GM20000 (cell line): ENCODE measurements at regions not wholly inside any gene's neighbourhood (a gene's known extent, or its start where the extent isn't known, plus 50 kb on each side); places are given as distances from the start of the nearest gene placed in this dataset.

Experiments
- DNase-seq: peaks from one replicate; pipeline ENCODE4 v3.0.0; 2012; ENCODE audit warnings: low spot score
- CTCF ChIP-seq: IDR thresholded peaks from 2 replicates; pipeline ENCODE4 v1.5.1; 2012; ENCODE audit warnings: mild to moderate bottlenecking, control low read depth; ENCODE audit errors: extremely low read depth, missing control alignments

- DNase-seq: no peak
- no peak for TF ChIP-seq CTCF
Measured at GRCh38 chr4:100075486-100076270, 114.6 kb downstream of the DDIT4L start.

- DNase-seq: no peak
- no peak for TF ChIP-seq CTCF
Measured at GRCh38 chr4:100075056-100075455, 115.2 kb downstream of the DDIT4L start.

GRCh38 chr4:100071506-100071905, 118.8 kb downstream of the DDIT4L start:
- DNase-seq: no peak
- no peak for TF ChIP-seq CTCF

GRCh38 chr4:100070868-100071267, 119.4 kb downstream of the DDIT4L start:
- no peak for DNase-seq
- TF ChIP-seq CTCF: no peak

- TF ChIP-seq CTCF: no peak
- DNase-seq: no peak
Measured at GRCh38 chr4:100069207-100069606, 119.1 kb upstream of the H2AZ1 start.

- no peak for TF ChIP-seq CTCF
- no peak for DNase-seq
Measured at GRCh38 chr4:100067255-100067654, 117.2 kb upstream of the H2AZ1 start.

GRCh38 chr4:100063355-100063754, 113.3 kb upstream of the H2AZ1 start:
- TF ChIP-seq CTCF: no peak
- DNase-seq: no peak
